Activated CD4-positive, alpha-beta T cell treated with anti-CD3 and anti-CD28 coated beads for 4 hours (primary cell): ENCODE measurements at regions not wholly inside any gene's neighbourhood (a gene's known extent, or its start where the extent isn't known, plus 50 kb on each side); places are given as distances from the start of the nearest gene placed in this dataset.
"Not testable (repeated sequence)": the region's sequence is repeated elsewhere in the genome, so short reads cannot be mapped to it uniquely, and the experiment has no call there.

Experiments used
- DNase-seq, 2 donors: peaks; one replicate each; pipeline ENCODE4 v3.0.0-alpha.2; 2020

- DNase-seq: peak; percentile 53 to 59
These were observed 67.0 kb downstream of the CHRNA1 start for GRCh38 chr2:174697255-174697654.

- no peak for DNase-seq
These were observed 69.4 kb downstream of the CHRNA1 start for GRCh38 chr2:174694920-174695319.

DNA sequence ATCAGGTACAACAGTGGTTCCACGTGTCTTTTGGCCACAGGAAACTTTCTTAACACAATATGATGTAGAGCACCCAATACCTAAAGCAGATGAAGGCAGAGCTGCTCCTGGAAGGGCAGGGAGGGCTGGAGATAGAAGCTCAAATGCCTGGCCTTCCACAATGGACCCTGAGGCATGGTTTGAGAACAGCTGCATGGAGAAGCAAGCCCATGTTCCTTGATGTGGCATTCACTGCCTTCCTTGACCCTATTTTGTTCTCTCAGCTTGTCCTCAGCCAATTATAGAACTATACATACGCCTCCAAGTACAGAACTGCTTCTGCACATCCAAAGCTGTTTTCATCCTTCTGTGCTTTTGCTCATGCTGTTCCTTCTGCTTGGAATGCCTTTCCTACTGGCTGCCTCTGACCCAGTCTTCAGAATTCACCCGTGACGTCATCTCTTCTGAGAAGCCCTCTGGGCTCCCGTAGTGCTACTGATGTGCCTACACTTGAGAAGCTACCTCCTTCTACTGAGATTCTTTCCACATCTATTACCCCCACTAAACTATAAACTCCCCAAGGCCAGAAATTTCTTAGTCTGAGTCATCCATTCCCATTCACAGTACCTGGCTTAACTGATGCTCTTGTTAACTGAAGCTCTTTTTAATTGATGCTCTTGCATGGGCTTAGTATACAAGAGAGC, 69.9 kb downstream of the CHRNA1 start:
- DNase-seq: no peak

DNA sequence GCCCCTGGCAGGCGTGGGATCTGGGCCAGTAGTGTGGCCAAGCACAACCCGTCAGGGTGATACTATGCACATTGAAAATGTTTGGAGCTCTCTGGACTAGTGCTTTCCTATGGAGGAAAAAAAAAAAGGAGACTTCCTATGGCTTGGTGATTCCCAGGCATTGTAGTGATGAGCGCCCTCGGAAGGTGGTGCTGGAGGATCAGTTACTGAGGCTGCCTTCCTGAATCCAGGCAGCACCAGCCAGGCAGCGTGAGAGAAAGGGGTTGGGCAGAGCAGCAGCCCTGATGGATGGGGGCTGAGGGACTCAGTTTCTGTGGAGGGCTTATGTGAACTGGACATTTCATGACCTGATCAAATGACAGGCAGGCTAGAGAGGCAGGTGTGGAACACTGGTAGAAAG, 70.9 kb downstream of the CHRNA1 start:
- DNase-seq: no peak

- DNase-seq: no peak
These were observed 71.9 kb downstream of the CHRNA1 start for GRCh38 chr2:174692256-174692919.

- no peak for DNase-seq
These were observed 73.0 kb downstream of the CHRNA1 start for GRCh38 chr2:174691201-174691779.

- no peak for DNase-seq
These were observed 74.2 kb downstream of the CHRNA1 start for GRCh38 chr2:174690026-174690425.

- no peak for DNase-seq
These were observed 76.2 kb downstream of the CHRNA1 start for GRCh38 chr2:174688079-174688478.

GRCh38 chr2:174686430-174686829, 77.8 kb downstream of the CHRNA1 start:
- no peak for DNase-seq

- peak; percentile 17 to 18 for DNase-seq
These were observed 80.9 kb downstream of the CHRNA1 start for GRCh38 chr2:174683392-174683759.

DNA sequence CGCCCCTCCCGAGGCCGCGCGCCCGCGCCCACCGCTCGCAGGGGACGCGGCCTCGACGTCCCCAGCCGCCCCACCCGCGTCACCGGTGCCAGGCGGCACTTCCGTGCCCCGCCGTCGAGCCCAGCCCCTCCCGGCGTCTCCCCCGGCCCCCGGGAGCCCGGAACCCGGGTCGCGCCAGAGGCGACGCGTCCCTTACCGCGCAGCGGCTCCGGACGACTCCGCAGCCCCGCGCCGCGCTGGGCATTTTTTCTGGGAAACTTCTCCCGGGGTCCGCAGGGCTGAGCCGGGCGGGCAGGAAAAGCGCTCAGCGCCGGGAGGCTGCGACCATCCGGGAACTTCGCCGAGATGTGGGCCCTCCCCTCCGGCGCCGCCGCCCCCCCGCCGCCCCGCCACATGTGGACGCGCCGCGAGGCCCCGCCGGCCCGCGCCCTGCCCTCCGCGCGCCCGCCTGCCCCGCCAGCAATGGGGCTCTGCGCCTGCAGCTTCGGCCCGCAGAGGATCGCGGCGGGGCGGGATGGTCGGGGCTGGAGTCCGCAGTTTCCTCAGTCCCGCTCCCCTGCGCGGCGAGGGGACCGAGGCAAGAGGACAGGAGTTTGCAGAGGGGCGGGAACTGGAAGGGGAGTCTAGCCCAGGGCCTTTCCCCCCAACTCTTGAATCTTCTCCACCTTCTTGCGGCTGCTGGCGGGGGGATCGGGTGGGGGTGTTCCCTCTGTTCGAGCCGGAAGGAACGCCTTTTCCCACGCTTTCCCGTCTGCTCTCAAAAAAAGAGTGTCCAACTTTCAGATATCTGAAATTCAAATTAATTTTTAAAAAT, 81.5 kb downstream of the CHRNA1 start:
- DNase-seq: peak; percentile 57 to 60

DNA sequence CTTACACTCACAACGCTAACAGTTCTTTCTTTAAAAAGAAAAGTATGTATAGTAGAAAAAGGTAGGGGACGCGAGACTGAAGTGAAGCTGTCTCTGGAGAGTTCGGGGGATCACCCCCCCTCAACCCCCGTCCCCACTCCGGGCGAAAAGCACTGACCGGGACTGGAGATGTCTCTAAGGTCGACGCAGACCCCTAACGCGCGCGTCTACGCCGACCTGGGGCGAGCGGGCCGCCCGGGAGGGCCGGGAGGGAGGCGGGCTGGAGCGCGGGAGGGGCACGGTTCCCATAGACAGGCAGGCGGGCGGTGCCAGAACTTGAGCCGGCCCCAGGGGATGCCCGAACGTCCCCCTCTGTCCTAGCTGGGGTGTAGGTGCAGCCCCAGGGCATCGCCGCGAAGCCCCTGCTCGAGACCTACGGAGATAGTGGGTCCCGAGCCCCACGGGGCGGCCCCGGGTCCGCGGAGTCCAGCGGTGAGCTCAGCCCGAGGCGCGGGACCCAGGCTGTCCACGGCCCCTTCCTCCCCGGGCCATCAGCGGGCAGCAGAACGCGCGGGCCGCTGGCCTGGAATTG, 82.2 kb downstream of the CHRNA1 start:
- peak; percentile 22 to 35 for DNase-seq

- DNase-seq: no peak
These were observed 82.9 kb downstream of the CHRNA1 start for GRCh38 chr2:174681099-174682006.

DNA sequence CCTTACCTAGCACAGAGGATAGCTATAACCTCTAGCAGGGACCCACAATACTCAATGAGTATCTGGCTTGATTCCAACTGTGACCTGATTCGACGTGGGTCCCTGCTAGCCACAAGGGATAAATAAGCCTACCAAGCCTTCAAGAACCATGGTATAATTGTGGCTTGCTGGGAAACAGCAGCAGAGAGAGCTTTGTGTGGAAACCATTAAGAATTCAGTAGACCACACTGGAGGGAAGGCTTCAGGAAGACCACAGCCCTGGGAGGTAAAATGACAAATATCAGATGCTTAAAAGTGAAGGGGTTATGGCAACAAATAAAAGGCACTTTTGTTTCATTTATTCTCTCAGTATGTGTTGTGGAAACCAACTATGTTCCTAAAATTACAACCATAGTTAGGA, 82.6 kb upstream of the WIPF1 start:
- DNase-seq: no peak

- no peak for DNase-seq
These were observed 80.8 kb upstream of the WIPF1 start for GRCh38 chr2:174678395-174678794.

DNA sequence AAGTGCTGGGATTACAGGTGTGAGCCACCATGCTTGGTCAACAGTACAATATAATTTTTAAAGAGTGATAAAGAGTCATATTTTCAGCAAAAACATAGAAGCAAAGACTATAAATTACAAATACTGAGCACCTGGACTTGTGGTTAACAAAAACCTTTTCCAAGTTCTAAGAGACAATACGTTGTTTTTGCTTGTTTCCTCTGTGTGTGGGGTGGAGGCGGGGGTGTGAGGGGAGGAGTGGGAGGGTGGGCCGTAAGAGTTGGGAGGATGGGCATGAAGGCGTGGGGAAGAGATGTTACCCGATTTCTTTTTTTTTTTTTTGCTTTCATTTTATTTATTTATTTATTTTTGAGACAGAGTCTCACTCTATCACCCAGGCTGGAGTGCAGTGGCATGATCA, 78.0 kb upstream of the WIPF1 start:
- peak; percentile 20 to 43 for DNase-seq

DNA sequence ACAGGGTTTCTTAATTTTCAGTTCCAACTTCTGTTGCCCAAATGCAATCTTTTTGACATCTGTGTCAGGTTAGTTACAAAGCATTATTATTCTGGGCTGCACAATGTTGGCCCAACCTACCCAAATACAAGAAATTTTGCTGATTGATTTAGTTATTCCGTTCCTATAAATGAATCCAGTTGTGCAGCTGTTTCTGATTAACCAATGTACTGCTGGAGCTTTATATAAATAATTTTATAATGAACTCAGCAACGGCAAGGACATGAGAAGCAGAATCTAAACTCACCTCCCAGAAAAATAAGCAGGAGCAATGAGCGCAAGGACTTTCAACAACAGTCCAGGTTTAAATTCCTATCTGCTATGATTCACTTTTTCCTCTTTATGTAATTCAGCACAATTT, 76.3 kb upstream of the WIPF1 start:
- no peak for DNase-seq

DNA sequence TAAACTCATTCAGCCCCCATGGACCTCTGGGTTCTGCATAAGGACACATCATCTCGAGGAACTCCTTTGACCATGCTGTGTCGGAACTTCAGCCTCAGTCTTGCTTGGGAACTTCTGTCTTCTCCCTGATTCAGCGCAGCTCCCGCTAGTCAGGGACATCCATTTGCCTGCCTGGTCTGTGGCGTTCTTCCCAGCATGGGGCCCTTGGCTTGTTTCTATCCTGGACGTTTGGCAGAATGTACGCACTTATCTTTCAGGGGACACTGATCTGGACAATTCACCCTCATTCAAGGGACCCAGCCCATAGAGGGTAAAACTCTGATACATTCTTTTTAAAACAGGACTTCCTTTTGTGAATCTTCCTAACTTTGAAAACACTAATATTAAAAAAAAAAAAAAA, 75.8 kb upstream of the WIPF1 start:
- DNase-seq: no peak

DNA sequence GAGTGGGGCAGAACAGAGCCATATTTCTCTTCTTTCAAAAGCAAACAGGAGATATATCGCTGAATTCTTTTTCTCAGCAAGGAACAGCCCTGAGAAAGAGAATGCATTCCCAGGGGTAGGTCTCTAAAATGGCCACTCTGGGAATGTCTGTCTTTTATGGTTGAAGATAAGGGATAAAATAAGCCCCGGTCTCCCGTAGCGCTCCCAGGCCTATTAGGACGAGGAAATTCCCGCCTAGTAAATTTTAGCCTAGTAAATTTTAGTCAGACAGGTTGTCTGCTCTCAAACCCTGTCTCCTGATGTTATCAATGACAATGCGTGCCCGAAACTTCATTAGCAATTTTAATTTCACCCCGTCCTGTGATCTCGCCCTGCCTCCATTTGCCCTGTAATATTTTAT, 73.9 kb upstream of the WIPF1 start:
- not testable (repeated sequence) for DNase-seq

DNA sequence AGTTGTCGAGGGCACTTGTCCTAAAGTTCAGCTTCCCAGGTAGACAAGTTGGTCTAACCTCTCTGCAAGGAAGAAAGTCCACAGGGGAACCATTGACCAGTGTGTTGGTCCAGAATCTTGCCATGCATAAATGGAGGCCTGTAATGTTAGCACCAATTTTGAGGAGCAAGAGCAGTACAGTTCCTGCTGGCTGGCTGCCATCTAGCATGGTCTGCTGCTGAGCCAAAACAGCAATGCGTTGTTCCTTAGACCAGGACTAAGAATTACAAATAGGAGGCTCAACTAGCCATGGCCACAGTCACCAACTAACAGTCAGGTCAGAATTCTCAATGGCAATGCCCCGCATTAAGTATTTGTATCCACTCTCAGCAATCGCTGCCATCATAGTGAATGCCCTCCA, 72.8 kb upstream of the WIPF1 start:
- no peak for DNase-seq

DNA sequence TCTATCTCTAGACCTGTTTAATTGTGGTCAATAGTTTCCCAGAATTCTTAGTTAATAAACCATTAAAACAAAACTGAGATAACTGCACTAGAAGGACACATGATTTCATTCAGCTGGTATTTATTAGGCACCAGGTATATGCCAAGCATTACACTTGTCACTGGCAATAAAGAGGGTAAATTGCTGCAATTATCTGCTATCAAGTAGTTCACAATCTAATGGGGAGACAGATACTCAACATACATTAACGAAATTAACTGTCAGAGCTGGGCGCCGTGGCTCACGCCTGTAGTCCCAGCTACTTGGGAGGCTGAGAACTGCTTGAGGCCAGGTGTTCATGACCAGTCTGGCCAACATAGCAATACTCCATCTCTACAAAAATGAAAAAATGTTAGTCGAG, 71.7 kb upstream of the WIPF1 start:
- no peak for DNase-seq

GRCh38 chr2:174668075-174668474, 70.5 kb upstream of the WIPF1 start:
- DNase-seq: no peak
